ENCODE measurements at regions not wholly inside any gene's neighbourhood (a gene's known extent, or its start where the extent isn't known, plus 50 kb on each side); places are given as distances from the start of the nearest gene placed in this dataset.

DNA sequence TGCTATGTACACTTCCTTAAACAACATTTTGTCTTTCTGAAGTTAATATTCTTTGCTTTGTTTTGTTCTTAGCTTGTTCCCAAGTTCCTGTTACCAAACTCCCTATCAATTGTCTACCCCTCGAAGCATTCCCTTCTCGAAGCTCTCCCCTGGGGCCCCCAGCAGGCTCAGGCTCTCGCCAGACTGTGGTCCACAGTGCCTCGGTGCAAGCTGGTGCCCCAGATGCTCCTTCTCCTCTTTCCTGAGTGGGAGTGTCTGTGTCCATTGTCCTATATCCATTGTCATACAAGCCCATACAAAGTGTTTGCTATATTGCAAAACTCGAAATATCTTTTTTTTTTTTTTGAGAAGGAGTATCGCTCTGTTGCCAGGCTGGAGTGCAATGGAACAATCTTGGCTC lies 51.7 kb upstream of the RTL6 start:
- H3K9ac ChIP-seq (ENCODE audit: low read length) = no peak overlapping the region
- no peaks in the 10 kb centered on the region for H3K4me1 ChIP-seq (ENCODE audit: control insufficient read depth, insufficient read depth, low read length)
- H3K27me3 ChIP-seq (ENCODE audit: control insufficient read depth, insufficient read depth, low read length) = peaks cover 7% of the 10 kb centered on the region
- H3K4me3 ChIP-seq (ENCODE audit: low read length) = no peak overlapping the region
- H3K9me3 ChIP-seq (ENCODE audit: control insufficient read depth, low read length) = no peaks in the 10 kb centered on the region
- no peaks in the 10 kb centered on the region for H3K36me3 ChIP-seq (ENCODE audit: control insufficient read depth, insufficient read depth, low read length)

DNA sequence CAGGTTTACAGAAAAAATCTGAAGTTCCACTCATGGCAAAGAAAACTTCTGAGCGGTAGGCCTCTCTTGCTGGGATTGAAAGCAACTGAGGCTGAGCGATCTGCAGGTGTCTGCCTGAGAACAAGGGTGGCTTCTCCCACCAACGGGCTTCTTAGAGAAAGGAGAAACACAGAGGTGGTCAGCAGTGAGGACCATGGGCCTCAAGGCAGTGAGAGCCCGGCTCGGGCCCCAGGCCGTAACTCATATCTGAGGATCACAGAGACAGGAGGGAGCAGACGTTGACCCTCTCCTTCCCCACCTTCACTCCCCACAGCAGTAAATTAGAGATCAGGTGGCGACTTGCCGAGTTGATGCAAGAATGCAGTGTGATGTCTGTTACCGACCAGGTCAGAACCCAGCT lies 50.9 kb upstream of the RTL6 start:
- Histone ChIP-seq H3K4me3 (ENCODE audit: low read length) (no peak overlapping the region), H3K36me3 (ENCODE audit: control insufficient read depth, insufficient read depth, low read length) (no peaks in the 10 kb centered on the region), H3K4me1 (ENCODE audit: control insufficient read depth, insufficient read depth, low read length) (no peaks in the 10 kb centered on the region), H3K9ac (ENCODE audit: low read length) (no peak overlapping the region), H3K9me3 (ENCODE audit: control insufficient read depth, low read length) (no peaks in the 10 kb centered on the region), H3K27me3 (ENCODE audit: control insufficient read depth, insufficient read depth, low read length) (peaks cover 11% of the 10 kb centered on the region)

All from mucosa of stomach (tissue), 1 donor.